ENCODE measurements at regions not wholly inside any gene's neighbourhood (a gene's known extent, or its start where the extent isn't known, plus 50 kb on each side); places are given as distances from the start of the nearest gene placed in this dataset.

DNA sequence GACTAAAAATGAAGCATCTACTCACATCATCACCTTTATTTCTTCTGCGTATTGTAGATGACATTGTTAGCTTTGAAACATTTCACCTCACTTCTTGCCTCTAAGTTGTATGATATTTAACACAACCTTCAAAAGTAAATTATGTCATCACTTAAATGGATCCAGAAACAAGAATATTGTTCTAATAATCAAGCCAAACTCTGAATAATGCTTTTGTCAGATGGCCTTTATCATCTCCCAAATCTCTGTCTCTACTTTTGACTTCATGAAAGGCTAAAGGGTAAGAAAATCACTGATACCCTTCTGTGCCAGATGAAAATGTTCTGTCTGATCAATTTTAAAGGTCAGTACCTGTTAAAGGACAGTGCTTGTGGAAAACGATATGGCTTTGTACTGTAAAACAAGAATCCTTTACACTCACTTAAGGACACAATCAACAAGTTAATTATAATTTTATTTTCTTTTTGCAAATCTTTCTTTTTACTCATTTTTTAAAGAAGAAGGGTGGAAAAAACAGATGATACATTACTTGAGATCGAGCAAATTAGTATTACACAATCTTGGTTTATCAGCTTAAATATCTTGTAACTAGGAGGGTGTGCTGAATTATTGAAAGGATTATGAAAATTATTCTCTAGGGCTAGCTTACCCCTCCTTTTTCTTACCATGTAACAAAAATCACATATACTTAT, 309.4 kb upstream of the IGFBP3 start:
- no peak for TF ChIP-seq EZH2 (IDR thresholded peaks at IDR 0.05; ENCODE audit: borderline replicate concordance, insufficient read depth, low read depth, low read length, poor library complexity, severe bottlenecking)
- TF ChIP-seq, protein P1, sequence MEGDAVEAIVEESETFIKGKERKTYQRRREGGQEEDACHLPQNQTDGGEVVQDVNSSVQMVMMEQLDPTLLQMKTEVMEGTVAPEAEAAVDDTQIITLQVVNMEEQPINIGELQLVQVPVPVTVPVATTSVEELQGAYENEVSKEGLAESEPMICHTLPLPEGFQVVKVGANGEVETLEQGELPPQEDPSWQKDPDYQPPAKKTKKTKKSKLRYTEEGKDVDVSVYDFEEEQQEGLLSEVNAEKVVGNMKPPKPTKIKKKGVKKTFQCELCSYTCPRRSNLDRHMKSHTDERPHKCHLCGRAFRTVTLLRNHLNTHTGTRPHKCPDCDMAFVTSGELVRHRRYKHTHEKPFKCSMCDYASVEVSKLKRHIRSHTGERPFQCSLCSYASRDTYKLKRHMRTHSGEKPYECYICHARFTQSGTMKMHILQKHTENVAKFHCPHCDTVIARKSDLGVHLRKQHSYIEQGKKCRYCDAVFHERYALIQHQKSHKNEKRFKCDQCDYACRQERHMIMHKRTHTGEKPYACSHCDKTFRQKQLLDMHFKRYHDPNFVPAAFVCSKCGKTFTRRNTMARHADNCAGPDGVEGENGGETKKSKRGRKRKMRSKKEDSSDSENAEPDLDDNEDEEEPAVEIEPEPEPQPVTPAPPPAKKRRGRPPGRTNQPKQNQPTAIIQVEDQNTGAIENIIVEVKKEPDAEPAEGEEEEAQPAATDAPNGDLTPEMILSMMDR (IDR thresholded peaks at IDR 0.05), result no peak
